HEK293 (cell line): ENCODE measurements at regions not wholly inside any gene's neighbourhood (a gene's known extent, or its start where the extent isn't known, plus 50 kb on each side); places are given as distances from the start of the nearest gene placed in this dataset.

Source experiments
- CTCF ChIA-PET: fragments of 350-600 bp; formaldehyde crosslinking; extraction: SDS; loops from one replicate; lab custom pipeline; 2021; ENCODE audit warnings: antibody characterized with exemption; lab: Yijun Ruan, JAX
- POLR2A ChIA-PET: fragments of 300-600 bp; formaldehyde crosslinking; extraction: SDS; loops from one replicate; lab custom pipeline; 2020; ENCODE audit warnings: antibody characterized with exemption, inconsistent platforms; lab: Yijun Ruan, JAX
- H3K27ac ChIP-seq: fragments of 200-500 bp; sonication (Bioruptor generic); 2 replicates; pipeline ENCODE4 v1.5.1; 2014; ENCODE audit warnings: low read depth, low read length, control low read depth, inconsistent platforms; ENCODE audit errors: extremely low read depth
- H3K36me3 ChIP-seq, 2 experiments: fragments of 200-500 bp in 1 of 2; sonication (Bioruptor generic) in 1 of 2; 1 replicate in 1 of 2; 2 replicates in 1 of 2; pipeline ENCODE4 v1.5.1; 2014 to 2017; ENCODE audit warnings: inconsistent platforms in 2 of 2, low read length in 2 of 2; ENCODE audit not compliant: control insufficient read depth in 2 of 2, insufficient read depth in 1 of 2
- H3K4me1 ChIP-seq: fragments of 200-500 bp; sonication (Bioruptor generic); 2 replicates; pipeline ENCODE4 v1.5.1; 2014; ENCODE audit warnings: mild to moderate bottlenecking, low read length, inconsistent platforms; ENCODE audit not compliant: control insufficient read depth, insufficient read depth
- H3K4me3 ChIP-seq: 2 replicates; pipeline ENCODE4 v1.5.1; 2011; ENCODE audit warnings: low read depth, mild to moderate bottlenecking, control low read depth, low read length, moderate library complexity
- H3K9me3 ChIP-seq: fragments of 200-500 bp; sonication (Bioruptor generic); 2 replicates; pipeline ENCODE4 v1.5.1; 2014; ENCODE audit warnings: low read depth, low read length, inconsistent platforms; ENCODE audit not compliant: control insufficient read depth, insufficient read depth
- BCL11A ChIP-seq: fragments of 450-650 bp; formaldehyde crosslinking; IDR thresholded peaks from 2 replicates; pipeline ENCODE4 v1.5.1; 2016; ENCODE audit warnings: low read depth, missing biosample characterization, missing genetic modification characterization
- GLI2 ChIP-seq: fragments of 450-650 bp; formaldehyde crosslinking; IDR thresholded peaks from 2 replicates; pipeline ENCODE4; 2017; ENCODE audit warnings: missing biosample characterization, missing genetic modification characterization, low read depth, borderline replicate concordance
- HOXD13 ChIP-seq: sonication (generic); formaldehyde crosslinking; IDR thresholded peaks from 2 replicates; pipeline ENCODE4 v1.8.0; 2022; ENCODE audit warnings: missing genetic modification reagents, borderline replicate concordance
- OSR2 ChIP-seq: fragments of 450-650 bp; formaldehyde crosslinking; IDR thresholded peaks from 2 replicates; pipeline ENCODE4 v1.5.1; 2016; ENCODE audit warnings: missing biosample characterization, missing genetic modification characterization
- WT1 ChIP-seq: fragments of 450-650 bp; formaldehyde crosslinking; IDR thresholded peaks from 2 replicates; pipeline ENCODE4 v1.5.1; 2016; ENCODE audit warnings: missing biosample characterization, missing genetic modification characterization
- ZBTB11 ChIP-seq: fragments of 450-650 bp; formaldehyde crosslinking; conservative IDR thresholded peaks from 2 replicates; pipeline ENCODE4 v1.5.1; 2016; ENCODE audit warnings: low read depth, missing biosample characterization, missing genetic modification characterization
- ZBTB6 ChIP-seq: fragments of 450-650 bp; formaldehyde crosslinking; IDR thresholded peaks from 2 replicates; pipeline ENCODE4 v1.5.1; 2017; ENCODE audit warnings: missing biosample characterization, missing genetic modification characterization
- ZFP41 ChIP-seq: fragments of 450-650 bp; formaldehyde crosslinking; IDR thresholded peaks from 2 replicates; pipeline ENCODE4 v1.5.1; 2016; ENCODE audit warnings: missing biosample characterization, missing genetic modification characterization, borderline replicate concordance
- ZIC2 ChIP-seq: fragments of 450-650 bp; formaldehyde crosslinking; IDR thresholded peaks from 2 replicates; pipeline ENCODE4 v1.5.1; 2016; ENCODE audit warnings: missing biosample characterization, missing genetic modification characterization
- ZNF112 ChIP-seq: fragments of 450-650 bp; formaldehyde crosslinking; IDR thresholded peaks from 2 replicates; pipeline ENCODE4 v1.5.0; 2017; ENCODE audit warnings: missing biosample characterization, missing genetic modification characterization
- ZNF121 ChIP-seq: fragments of 450-650 bp; formaldehyde crosslinking; IDR thresholded peaks from 2 replicates; pipeline ENCODE4 v1.5.1; 2016; ENCODE audit warnings: missing biosample characterization, missing genetic modification characterization
- ZNF23 ChIP-seq: fragments of 450-650 bp; formaldehyde crosslinking; IDR thresholded peaks from 2 replicates; pipeline ENCODE4 v1.5.1; 2016; ENCODE audit warnings: missing biosample characterization, missing genetic modification characterization, borderline replicate concordance
- ZNF24 ChIP-seq: fragments of 450-650 bp; formaldehyde crosslinking; IDR thresholded peaks from 2 replicates; pipeline ENCODE4 v1.5.1; 2016; ENCODE audit warnings: missing biosample characterization, missing genetic modification characterization
- ZNF341 ChIP-seq: fragments of 450-650 bp; formaldehyde crosslinking; IDR thresholded peaks from 2 replicates; pipeline ENCODE4; 2016; ENCODE audit warnings: low read depth, missing biosample characterization, missing genetic modification characterization
- ZNF423 ChIP-seq: fragments of 450-650 bp; formaldehyde crosslinking; IDR thresholded peaks from 2 replicates; pipeline ENCODE4 v1.5.1; 2016; ENCODE audit warnings: missing biosample characterization, missing genetic modification characterization
- ZNF596 ChIP-seq: fragments of 450-650 bp; IDR thresholded peaks from 2 replicates; pipeline ENCODE4 v1.5.0; 2018; ENCODE audit warnings: missing biosample characterization, mild to moderate bottlenecking, missing genetic modification characterization, moderate library complexity
- ZNF654 ChIP-seq: fragments of 450-650 bp; formaldehyde crosslinking; IDR thresholded peaks from 2 replicates; pipeline ENCODE4 v1.5.1; 2016; ENCODE audit warnings: low read depth, missing biosample characterization, missing genetic modification characterization
- ZNF701 ChIP-seq: fragments of 450-650 bp; formaldehyde crosslinking; IDR thresholded peaks from 2 replicates; pipeline ENCODE4 v1.5.1; 2016; ENCODE audit warnings: missing biosample characterization, missing genetic modification characterization
- ZNF785 ChIP-seq: fragments of 450-650 bp; formaldehyde crosslinking; IDR thresholded peaks from 2 replicates; pipeline ENCODE4 v1.5.1; 2016; ENCODE audit warnings: missing biosample characterization, missing genetic modification characterization
- ZXDB ChIP-seq: fragments of 450-650 bp; formaldehyde crosslinking; IDR thresholded peaks from 2 replicates; pipeline ENCODE4 v1.5.1; 2016; ENCODE audit warnings: missing biosample characterization, missing genetic modification characterization
- TF ChIP-seq, protein P1 (sequence below): fragments of 450-650 bp; formaldehyde crosslinking; IDR thresholded peaks from 2 replicates; pipeline ENCODE4 v1.5.1; 2016; ENCODE audit warnings: missing biosample characterization, missing genetic modification characterization
- TF ChIP-seq, protein P2 (sequence below): fragments of 450-650 bp; IDR thresholded peaks from 2 replicates; pipeline ENCODE4 v1.5.1; 2018; ENCODE audit warnings: missing biosample characterization, missing genetic modification characterization
- TF ChIP-seq, protein P3 (sequence below): fragments of 450-650 bp; formaldehyde crosslinking; IDR thresholded peaks from 2 replicates; pipeline ENCODE4 v1.5.1; 2016; ENCODE audit warnings: missing biosample characterization, missing genetic modification characterization, borderline replicate concordance

- H3K4me1 ChIP-seq = no peaks in the 10 kb centered on the region
- TF ChIP-seq, protein P1, sequence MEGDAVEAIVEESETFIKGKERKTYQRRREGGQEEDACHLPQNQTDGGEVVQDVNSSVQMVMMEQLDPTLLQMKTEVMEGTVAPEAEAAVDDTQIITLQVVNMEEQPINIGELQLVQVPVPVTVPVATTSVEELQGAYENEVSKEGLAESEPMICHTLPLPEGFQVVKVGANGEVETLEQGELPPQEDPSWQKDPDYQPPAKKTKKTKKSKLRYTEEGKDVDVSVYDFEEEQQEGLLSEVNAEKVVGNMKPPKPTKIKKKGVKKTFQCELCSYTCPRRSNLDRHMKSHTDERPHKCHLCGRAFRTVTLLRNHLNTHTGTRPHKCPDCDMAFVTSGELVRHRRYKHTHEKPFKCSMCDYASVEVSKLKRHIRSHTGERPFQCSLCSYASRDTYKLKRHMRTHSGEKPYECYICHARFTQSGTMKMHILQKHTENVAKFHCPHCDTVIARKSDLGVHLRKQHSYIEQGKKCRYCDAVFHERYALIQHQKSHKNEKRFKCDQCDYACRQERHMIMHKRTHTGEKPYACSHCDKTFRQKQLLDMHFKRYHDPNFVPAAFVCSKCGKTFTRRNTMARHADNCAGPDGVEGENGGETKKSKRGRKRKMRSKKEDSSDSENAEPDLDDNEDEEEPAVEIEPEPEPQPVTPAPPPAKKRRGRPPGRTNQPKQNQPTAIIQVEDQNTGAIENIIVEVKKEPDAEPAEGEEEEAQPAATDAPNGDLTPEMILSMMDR (tag by site-specific recombination) = peak; percentile 52; the same call in 1 of the 2 replicates
- TF ChIP-seq, protein P2, sequence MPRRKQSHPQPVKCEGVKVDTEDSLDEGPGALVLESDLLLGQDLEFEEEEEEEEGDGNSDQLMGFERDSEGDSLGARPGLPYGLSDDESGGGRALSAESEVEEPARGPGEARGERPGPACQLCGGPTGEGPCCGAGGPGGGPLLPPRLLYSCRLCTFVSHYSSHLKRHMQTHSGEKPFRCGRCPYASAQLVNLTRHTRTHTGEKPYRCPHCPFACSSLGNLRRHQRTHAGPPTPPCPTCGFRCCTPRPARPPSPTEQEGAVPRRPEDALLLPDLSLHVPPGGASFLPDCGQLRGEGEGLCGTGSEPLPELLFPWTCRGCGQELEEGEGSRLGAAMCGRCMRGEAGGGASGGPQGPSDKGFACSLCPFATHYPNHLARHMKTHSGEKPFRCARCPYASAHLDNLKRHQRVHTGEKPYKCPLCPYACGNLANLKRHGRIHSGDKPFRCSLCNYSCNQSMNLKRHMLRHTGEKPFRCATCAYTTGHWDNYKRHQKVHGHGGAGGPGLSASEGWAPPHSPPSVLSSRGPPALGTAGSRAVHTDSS = no peak
- no peak for TF ChIP-seq WT1 (tag by site-specific recombination)
- TF ChIP-seq GLI2 (tag by site-specific recombination) = no peak
- TF ChIP-seq ZNF654 = peak; percentile 62
- no peaks in the 10 kb centered on the region for H3K36me3 ChIP-seq
- H3K4me3 ChIP-seq = no peak overlapping the region
- no peak overlapping the region for H3K27ac ChIP-seq
- H3K9me3 ChIP-seq = no peaks in the 10 kb centered on the region; the same call in 1 of the 2 replicates
- CTCF ChIA-PET = interaction anchor here (0.6 to 4.4 kb wide), 36 partner anchors 10 to 290 kb away, joined by 3 to 28 read pairs (median 4); no protein-coding TSS in a partner anchor
- POLR2A ChIA-PET = no interaction called here
Measured at GRCh38 chr14:21917699-21918436, 244.2 kb upstream of the OR4E1 start.

- TF ChIP-seq ZNF112 (tag by site-specific recombination) = no peak
- TF ChIP-seq ZNF596 (tag by site-specific recombination) = no peak
- no peak for TF ChIP-seq ZBTB11 (tag by site-specific recombination)
- no peak for TF ChIP-seq ZBTB6 (tag by site-specific recombination)
- no peak for TF ChIP-seq ZNF785 (tag by site-specific recombination)
- TF ChIP-seq ZFP41 (tag by site-specific recombination) = no peak
- TF ChIP-seq ZNF701 (tag by site-specific recombination) = no peak
- TF ChIP-seq BCL11A (tag by site-specific recombination) = no peak
- TF ChIP-seq ZNF423 (tag by site-specific recombination) = no peak
- no peak for TF ChIP-seq ZXDB (tag by site-specific recombination)
- no peak for TF ChIP-seq ZNF23 (tag by site-specific recombination)
- TF ChIP-seq ZNF121 = no peak
- no peak for TF ChIP-seq HOXD13
- TF ChIP-seq ZNF341 (tag by site-specific recombination) = no peak
- TF ChIP-seq OSR2 = no peak
- TF ChIP-seq ZIC2 (tag by site-specific recombination) = no peak
- no peak for TF ChIP-seq ZNF24 (tag by site-specific recombination)
- TF ChIP-seq, protein P3, sequence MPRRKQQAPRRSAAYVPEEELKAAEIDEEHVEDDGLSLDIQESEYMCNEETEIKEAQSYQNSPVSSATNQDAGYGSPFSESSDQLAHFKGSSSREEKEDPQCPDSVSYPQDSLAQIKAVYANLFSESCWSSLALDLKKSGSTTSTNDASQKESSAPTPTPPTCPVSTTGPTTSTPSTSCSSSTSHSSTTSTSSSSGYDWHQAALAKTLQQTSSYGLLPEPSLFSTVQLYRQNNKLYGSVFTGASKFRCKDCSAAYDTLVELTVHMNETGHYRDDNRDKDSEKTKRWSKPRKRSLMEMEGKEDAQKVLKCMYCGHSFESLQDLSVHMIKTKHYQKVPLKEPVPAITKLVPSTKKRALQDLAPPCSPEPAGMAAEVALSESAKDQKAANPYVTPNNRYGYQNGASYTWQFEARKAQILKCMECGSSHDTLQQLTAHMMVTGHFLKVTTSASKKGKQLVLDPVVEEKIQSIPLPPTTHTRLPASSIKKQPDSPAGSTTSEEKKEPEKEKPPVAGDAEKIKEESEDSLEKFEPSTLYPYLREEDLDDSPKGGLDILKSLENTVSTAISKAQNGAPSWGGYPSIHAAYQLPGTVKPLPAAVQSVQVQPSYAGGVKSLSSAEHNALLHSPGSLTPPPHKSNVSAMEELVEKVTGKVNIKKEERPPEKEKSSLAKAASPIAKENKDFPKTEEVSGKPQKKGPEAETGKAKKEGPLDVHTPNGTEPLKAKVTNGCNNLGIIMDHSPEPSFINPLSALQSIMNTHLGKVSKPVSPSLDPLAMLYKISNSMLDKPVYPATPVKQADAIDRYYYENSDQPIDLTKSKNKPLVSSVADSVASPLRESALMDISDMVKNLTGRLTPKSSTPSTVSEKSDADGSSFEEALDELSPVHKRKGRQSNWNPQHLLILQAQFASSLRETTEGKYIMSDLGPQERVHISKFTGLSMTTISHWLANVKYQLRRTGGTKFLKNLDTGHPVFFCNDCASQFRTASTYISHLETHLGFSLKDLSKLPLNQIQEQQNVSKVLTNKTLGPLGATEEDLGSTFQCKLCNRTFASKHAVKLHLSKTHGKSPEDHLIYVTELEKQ (tag by site-specific recombination) = no peak
- H3K4me1 ChIP-seq = no peaks in the 10 kb centered on the region
- no peak overlapping the region for H3K4me3 ChIP-seq
- POLR2A ChIA-PET = no interaction called here
- no peaks in the 10 kb centered on the region for H3K9me3 ChIP-seq
- CTCF ChIA-PET = interaction anchor here (0.6 to 1.2 kb wide), 2 partner anchors 18 to 72 kb away, joined by 4 read pairs; no protein-coding TSS in a partner anchor
- H3K36me3 ChIP-seq = no peaks in the 10 kb centered on the region
- no peak overlapping the region for H3K27ac ChIP-seq
Measured at GRCh38 chr14:21915826-21916225, 242.2 kb upstream of the OR4E1 start.
